Thyroid gland (tissue), 4 donors: ENCODE measurements at regions not wholly inside any gene's neighbourhood (a gene's known extent, or its start where the extent isn't known, plus 50 kb on each side); places are given as distances from the start of the nearest gene placed in this dataset.

Source experiments
- DNase-seq, 2 donors: peaks; one replicate each; pipeline ENCODE4 v3.0.0-alpha.2; 2019
- H3K27ac ChIP-seq, 3 donors: fragments of 200-600 bp; sonication (generic); 1 replicate in 2 of 3; 2 replicates in 1 of 3; pipeline ENCODE4 v1.5.1; 2016 to 2019; ENCODE audit warnings: mild to moderate bottlenecking in 1 of 3, moderate library complexity in 1 of 3
- H3K27me3 ChIP-seq: fragments of 200-600 bp; sonication (generic); one replicate; pipeline ENCODE4 v1.5.1; 2019
- H3K36me3 ChIP-seq, 2 donors: fragments of 200-600 bp; sonication (generic); one replicate each; pipeline ENCODE4 v1.5.1; 2016 to 2019
- H3K4me1 ChIP-seq, 2 donors: fragments of 200-600 bp; sonication (generic); one replicate each; pipeline ENCODE4 v1.5.1; 2017 to 2019
- H3K4me3 ChIP-seq, 3 donors: fragments of 200-600 bp; sonication (generic); replicated peaks in 1 of 3; 1 replicate in 2 of 3; 2 replicates in 1 of 3; pipeline ENCODE4 v1.5.1; 2016; ENCODE audit warnings: mild to moderate bottlenecking in 1 of 3
- H3K9me3 ChIP-seq: fragments of 200-600 bp; sonication (generic); one replicate; pipeline ENCODE4 v1.5.1; 2017
- POLR2A ChIP-seq, 2 donors: fragments of 450-650 bp; IDR thresholded peaks; one replicate each; pipeline ENCODE4 v1.6.1; 2017; ENCODE audit warnings: antibody characterized with exemption in 2 of 2, mild to moderate bottlenecking in 2 of 2, moderate library complexity in 1 of 2
- WGBS, 2 donors: methylation state at CpG; one replicate each; pipeline ENCODE4 v1.1.5; 2017; 5-methylcytosine and 5-hydroxymethylcytosine counted together
- intact Hi-C: fragments of 100-400 bp; cut with DNase I; formaldehyde crosslinking; loops from one replicate; pipeline ENCODE4 v1.15.1; 2023
- TF ChIP-seq, protein P1 (sequence below), 6 experiments: fragments of 200-600 bp in 3 of 6; fragments of 450-650 bp in 3 of 6; sonication (generic) in 3 of 6; IDR thresholded peaks; one replicate each; pipeline ENCODE4 v1.5.1; 2016 to 2019; ENCODE audit warnings: antibody characterized with exemption in 6 of 6, mild to moderate bottlenecking in 2 of 6, inconsistent platforms in 1 of 6, moderate library complexity in 1 of 6

DNA sequence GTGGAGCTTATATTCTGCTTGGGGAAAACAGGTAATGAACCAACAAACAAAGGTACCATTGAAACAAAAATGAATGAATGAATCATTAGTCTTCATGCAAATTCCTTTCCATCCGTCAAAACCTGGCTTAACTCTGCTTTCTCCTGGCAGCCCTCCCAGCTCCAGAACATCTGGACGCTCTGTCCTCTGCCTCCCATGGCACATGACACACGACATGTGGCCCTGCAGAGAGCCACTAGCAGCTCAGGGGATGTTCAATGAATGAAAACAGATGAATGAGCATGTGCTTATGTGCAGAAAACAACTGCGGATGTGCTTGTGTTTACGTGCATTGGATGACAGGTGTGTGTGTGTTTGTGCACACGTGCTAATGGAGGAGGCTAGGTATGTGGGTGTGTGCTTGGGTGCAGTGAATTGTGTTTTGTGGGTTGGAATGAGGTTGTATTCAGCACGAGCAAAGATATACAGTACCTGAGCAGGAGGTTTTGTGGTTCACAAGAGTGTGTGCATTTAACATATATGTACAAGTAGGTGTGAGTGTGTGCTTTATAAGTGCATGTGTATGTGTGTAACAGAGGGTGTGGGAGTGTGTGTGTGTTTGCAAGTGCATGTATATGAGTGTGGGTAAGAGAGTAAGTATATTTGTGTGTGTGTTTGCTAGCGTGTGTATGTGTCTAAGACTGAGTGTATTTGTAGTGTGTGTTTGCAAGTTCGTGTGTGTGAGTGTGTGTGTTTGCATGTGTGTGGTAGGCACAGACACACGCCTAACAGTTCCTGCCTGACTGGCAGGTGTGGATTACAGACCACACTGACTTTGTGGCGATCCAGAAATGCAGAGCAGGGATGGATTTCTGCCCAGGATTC is 374.1 kb upstream of the SULF2 start:
- TF ChIP-seq POLR2A (IDR thresholded peaks at IDR 0.05) = no peak
- TF ChIP-seq, protein P1, sequence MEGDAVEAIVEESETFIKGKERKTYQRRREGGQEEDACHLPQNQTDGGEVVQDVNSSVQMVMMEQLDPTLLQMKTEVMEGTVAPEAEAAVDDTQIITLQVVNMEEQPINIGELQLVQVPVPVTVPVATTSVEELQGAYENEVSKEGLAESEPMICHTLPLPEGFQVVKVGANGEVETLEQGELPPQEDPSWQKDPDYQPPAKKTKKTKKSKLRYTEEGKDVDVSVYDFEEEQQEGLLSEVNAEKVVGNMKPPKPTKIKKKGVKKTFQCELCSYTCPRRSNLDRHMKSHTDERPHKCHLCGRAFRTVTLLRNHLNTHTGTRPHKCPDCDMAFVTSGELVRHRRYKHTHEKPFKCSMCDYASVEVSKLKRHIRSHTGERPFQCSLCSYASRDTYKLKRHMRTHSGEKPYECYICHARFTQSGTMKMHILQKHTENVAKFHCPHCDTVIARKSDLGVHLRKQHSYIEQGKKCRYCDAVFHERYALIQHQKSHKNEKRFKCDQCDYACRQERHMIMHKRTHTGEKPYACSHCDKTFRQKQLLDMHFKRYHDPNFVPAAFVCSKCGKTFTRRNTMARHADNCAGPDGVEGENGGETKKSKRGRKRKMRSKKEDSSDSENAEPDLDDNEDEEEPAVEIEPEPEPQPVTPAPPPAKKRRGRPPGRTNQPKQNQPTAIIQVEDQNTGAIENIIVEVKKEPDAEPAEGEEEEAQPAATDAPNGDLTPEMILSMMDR (IDR thresholded peaks at IDR 0.05) = no peak
- no peaks in the 10 kb centered on the region for H3K9me3 ChIP-seq
- no peak overlapping the region for H3K4me3 ChIP-seq
- no peaks in the 10 kb centered on the region for H3K36me3 ChIP-seq
- H3K27me3 ChIP-seq = no peaks in the 10 kb centered on the region
- H3K27ac ChIP-seq = no peak overlapping the region
- DNase-seq = no peak
- intact Hi-C loops = no loop called here
- WGBS, 2 donors = 70 to 79% methylated on average over 11 of the region's 11 CpGs
- H3K4me1 ChIP-seq = no peaks in the 10 kb centered on the region

DNA sequence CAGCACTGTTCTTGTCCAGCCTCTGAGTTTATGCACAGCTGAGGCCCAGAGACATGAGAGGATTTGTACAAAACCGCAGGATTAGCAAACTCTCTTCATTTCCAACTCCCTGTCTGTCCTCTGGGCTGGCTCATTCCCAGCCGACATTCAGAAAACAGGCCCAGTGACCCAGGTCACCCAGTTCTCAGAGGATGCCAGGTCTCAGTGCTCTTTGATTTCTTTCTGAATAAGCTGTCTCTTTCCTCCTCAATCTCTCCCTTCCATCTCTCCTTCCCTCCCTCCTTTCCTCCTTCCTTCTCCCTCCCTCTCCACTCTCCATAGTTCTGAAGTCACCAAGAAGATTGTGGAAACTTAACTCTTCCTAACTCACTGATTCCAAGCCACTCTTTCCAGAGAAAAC is 372.7 kb upstream of the SULF2 start:
- no peak for DNase-seq
- Histone ChIP-seq H3K4me3 (no peak overlapping the region), H3K36me3 (no peaks in the 10 kb centered on the region), H3K9me3 (no peaks in the 10 kb centered on the region), H3K4me1 (no peaks in the 10 kb centered on the region), H3K27me3 (no peaks in the 10 kb centered on the region), H3K27ac (no peak overlapping the region)
- intact Hi-C loops = no loop called here
- TF ChIP-seq, protein P1 (IDR thresholded peaks at IDR 0.05) = no peak
- no peak for TF ChIP-seq POLR2A (IDR thresholded peaks at IDR 0.05)
- WGBS, 2 donors = 61 to 75% methylated on average over 2 of the region's 2 CpGs

DNA sequence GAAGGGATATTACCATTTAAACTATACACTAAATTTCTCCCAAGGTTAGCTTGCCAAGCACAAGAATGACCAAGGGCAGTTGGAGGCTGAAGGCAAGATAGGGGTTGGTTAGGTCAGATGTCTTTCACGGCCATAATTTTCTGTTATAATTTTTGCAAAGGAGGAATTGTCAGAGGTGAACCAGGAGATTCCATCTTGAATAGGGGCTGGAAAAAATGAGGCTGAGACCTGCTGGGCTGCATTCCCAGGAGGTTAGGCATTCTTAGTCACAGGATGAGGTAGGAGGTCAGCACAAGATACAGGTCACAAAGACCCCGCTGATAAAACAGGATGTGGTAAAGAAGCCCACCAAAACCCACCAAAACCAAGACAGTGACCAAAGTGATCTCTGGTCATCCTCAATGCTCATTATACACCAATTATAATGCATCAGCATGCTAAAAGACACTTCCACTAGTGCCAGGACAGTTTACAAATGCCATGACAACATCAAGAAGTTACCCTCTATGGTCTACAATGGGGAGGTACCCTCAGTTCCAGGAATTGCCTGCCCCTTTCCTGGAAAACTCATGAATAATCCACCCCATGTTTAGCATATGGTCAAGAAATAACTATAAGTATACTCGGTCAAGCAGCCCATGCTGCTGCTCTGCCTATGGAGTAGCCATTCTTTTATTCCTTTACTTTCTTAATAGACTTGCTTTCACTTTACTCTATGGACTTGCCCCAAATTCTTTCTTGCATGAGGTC is 371.8 kb upstream of the SULF2 start:
- H3K9me3 ChIP-seq = no peaks in the 10 kb centered on the region
- no peaks in the 10 kb centered on the region for H3K27me3 ChIP-seq
- H3K4me3 ChIP-seq = no peak overlapping the region
- 91 to 93% methylated on average over 3 of the region's 3 CpGs for WGBS, 2 donors
- H3K4me1 ChIP-seq = no peaks in the 10 kb centered on the region
- intact Hi-C loops = no loop called here
- H3K27ac ChIP-seq = no peak overlapping the region
- no peak for DNase-seq
- H3K36me3 ChIP-seq = no peaks in the 10 kb centered on the region
- TF ChIP-seq, protein P1 (IDR thresholded peaks at IDR 0.05) = no peak
- no peak for TF ChIP-seq POLR2A (IDR thresholded peaks at IDR 0.05)

DNA sequence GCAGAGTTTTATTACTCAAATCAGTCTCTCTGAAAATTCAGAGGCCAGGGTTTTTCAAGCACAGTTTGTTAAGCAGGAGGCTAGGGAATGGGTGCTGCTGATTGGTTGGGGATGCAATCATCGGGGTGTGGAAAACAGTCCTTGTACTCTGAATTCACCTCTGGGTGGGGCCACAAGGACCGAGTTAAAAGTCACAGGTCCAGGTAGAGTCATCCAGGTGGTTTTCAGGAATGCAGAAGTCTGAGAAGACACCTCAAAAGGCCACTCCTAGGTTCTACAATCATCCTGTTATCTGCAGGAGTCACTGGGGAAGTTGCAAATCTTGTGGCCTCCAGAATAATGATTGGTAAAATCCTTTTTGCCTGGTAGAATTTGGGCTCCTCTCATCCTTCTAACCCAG is 371.2 kb upstream of the SULF2 start:
- H3K4me1 ChIP-seq = no peaks in the 10 kb centered on the region
- no peaks in the 10 kb centered on the region for H3K27me3 ChIP-seq
- H3K36me3 ChIP-seq = no peaks in the 10 kb centered on the region
- 74 to 85% methylated on average over 2 of the region's 2 CpGs for WGBS, 2 donors
- intact Hi-C loops = no loop called here
- no peak overlapping the region for H3K27ac ChIP-seq
- no peak overlapping the region for H3K4me3 ChIP-seq
- DNase-seq = no peak
- TF ChIP-seq, protein P1 (IDR thresholded peaks at IDR 0.05) = no peak
- TF ChIP-seq POLR2A (IDR thresholded peaks at IDR 0.05) = no peak
- no peaks in the 10 kb centered on the region for H3K9me3 ChIP-seq

DNA sequence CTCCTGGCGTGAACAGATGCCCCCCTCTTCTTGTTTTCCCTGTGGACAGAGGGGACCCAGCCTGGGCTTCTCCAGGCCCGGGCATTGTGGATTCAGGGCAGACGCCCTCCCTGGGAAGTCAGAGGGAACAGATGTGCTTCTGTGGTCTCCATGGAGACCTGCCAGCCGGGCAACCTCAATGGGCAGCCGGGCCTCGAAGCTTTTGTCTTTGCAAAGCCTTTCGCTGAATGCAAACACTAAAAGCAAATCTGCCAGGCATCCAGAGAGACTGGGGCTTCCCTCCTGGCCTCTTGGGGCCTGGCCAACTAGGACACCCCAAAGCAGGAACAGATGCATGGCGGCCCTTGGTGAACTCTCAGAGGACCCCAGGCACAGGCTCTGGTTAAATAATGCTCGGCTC is 370.0 kb upstream of the SULF2 start:
- DNase-seq = no peak
- Histone ChIP-seq H3K27ac (no peak overlapping the region), H3K36me3 (no peaks in the 10 kb centered on the region), H3K4me1 (no peaks in the 10 kb centered on the region), H3K4me3 (no peak overlapping the region), H3K9me3 (no peaks in the 10 kb centered on the region), H3K27me3 (no peaks in the 10 kb centered on the region)
- intact Hi-C loops = no loop called here
- TF ChIP-seq POLR2A (IDR thresholded peaks at IDR 0.05) = no peak
- TF ChIP-seq, protein P1 (IDR thresholded peaks at IDR 0.05) = no peak
- 81 to 88% methylated on average over 8 to 9 of the region's 9 CpGs for WGBS, 2 donors
